GM18498 (cell line): ENCODE measurements at regions not wholly inside any gene's neighbourhood (a gene's known extent, or its start where the extent isn't known, plus 50 kb on each side); places are given as distances from the start of the nearest gene placed in this dataset.

ENCODE experiments used
- ATAC-seq: cut with Tn5 transposase; IDR thresholded peaks from one replicate; pipeline ENCODE4 v1.9.1; 2021; ENCODE audit warnings: mild to moderate bottlenecking, moderate library complexity; ENCODE audit not compliant: unreplicated experiment

DNA sequence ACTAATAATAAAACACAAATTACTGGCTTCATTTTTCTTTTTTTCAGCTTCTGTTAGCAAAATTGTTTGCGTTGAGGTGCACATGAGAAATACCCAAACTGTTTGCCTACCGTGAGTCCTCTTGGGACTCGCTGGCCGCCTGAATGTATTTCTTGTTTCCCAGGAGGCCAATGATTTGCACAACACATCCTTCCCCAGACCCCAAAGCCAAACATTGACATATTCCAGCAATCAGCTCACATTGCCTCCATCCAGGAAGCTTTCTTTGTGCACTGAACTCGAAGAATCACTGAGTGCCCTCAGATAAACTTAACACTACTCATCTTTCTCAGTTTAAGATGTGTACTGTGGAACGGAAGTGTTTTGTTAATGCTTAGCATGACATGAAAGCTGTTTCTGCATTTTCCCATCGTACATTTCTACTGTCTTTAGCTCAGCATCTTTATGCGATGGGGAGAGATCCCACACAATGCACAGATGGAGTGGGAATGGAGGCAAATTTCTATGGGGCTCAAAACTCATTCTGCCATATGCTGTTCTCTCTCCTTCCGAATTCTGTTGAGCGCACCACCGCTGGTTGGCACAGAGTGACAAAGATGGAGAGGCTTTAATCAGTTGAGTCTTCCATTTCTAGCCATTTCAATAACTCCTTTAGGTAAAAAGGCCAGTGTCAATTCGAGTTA, 399.5 kb downstream of the RFC3 start:
- ATAC-seq: no peak

DNA sequence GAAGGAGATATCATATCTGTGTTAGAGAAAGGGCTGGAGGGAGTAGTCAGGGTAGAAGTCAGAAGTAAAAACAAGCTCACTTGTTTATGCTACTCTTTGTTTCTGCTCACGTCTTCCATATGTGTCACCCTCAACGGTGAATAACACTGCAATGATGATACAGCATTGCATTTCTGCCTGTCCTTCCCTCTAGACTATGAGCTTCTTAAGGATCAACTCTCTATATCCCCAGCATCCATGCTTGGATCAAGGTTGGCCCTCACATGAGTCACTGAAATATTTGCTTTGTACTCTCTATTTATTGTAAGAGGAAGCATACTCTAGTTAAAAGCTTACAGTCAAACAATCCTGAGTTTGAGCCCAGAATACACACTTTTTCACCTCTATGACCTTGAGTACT, 406.0 kb downstream of the RFC3 start:
- no peak for ATAC-seq

DNA sequence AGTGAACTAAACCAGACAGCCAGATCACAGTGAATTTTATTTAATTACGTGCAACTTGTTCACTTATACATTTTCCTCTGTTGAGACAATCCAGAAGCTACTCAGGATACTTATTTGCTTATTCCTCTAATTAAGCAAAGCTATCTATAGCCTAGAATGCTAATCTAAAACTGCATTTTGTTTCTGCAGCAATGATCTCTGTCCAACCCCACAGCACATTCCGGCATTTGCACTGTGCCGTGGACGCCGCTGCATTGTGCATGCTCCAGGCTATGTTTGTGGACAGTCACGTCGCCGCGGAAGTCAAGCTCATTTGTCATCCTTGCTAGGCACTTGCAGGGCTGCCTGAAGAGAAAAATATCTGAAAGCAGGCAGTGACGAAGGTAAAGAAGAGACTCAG, 406.9 kb downstream of the RFC3 start:
- no peak for ATAC-seq

DNA sequence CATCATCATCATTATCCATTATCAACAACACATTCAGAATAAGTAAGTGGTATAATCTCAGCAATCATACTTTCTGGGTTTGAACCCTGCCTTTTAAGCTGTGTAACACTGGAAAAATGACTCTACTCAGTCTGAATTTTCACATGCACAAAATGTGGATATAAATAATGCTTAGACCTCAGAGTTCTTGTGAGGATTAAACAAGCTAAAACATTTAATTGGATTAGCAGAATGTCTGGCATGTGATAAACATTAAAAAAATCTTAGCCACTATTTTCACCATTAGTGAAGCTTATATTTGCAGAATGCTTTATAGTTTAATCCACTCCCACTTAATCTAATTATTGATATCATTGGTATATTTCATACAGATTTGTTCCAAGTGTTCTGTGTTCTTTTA, 412.3 kb downstream of the RFC3 start:
- no peak for ATAC-seq

DNA sequence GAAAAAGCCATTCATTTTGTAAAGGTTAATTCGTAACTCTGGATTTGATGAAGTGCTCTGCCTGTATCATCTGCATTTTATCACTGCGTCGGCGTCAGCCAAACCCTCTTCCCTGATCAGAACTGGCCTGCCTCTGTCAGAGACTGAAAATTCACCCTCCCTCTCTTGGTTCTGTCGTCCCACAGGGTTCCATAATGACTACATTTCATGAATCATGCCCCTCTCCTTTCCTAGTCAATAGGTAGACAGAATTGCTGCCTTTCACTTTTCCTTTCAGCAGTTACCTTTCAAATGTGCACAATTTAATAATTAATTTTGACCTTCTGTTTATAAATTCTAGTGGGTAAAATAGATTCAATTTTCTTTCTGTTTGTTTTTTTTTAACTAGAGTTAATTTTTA, 423.4 kb downstream of the RFC3 start:
- ATAC-seq: no peak

DNA sequence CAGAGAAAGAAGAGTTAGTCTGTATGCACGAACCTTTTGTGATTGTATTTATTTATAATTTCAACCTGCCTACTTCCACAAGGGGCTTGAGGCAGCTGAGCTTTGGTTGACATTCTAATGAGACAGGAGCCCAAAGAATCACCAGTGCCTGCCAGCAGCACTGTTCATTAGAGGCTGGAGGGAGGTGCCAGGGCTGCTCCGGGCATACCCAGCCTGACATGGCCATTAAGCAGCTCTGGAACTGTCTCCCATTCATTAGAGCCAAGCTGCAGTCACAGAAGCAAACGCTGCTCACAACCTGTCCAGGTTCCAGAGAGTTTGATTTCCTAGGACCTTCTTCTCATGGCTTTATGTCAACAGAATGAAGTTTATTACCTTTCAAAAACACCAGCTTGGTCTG, 425.5 kb downstream of the RFC3 start:
- ATAC-seq: no peak

DNA sequence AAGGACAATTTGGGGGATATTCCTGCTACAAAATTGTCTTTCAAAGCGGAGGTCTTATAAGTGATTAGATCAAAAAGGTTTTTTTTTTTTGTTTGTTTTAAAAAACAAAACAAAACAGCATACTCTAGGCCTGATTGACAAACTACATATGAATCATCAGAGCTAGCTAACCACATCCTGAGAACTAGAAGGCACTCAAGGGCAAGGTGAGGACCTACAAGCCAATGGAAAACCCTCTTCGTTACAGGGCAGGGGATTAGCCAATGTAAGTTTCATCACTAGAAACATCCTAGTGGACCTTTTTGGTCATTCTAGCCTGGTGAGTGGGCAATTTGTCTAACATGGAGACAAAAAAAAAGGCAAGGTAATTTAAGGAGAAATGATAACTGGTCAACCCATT, 428.6 kb downstream of the RFC3 start:
- ATAC-seq: no peak

DNA sequence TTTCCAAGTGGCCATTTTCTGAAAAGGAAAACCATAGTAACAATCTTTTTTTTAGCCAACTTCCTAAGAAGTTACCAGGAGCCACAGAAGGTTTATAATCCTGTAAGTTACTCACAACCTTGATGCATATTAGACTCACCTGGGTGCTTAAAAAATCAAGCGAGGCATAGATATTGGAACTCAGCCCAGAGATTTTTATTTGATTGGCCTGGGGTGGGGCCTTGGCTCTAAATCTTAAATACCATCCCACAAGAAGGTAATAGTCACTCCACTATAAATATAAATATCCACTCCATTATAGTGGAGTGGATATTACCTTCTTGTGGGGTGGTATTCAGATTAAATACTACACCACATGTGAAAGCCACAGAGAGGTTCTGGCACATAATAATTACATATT, 429.6 kb downstream of the RFC3 start:
- no peak for ATAC-seq

DNA sequence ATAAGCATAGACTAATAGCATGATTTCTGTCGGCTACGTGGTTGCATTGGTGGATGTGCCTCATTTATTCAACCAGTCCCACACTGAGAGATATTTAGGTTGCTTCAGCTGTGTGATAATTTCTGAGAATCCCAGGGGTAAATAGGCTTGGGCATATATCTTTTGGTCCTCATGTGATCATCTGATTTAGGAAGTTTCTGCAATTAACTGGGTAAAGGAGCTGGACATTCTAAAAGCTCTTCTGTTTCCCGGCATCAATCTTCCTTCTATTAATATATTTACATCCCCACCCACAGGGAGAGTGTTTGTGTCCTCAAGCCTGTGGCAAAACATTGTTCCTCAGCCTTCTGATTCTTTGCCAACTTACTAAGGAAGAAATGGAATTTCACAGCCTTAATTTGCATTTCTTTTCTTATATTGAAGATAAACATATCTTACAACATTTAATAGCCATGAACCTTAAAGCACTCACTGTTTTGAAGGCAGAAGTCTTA, 431.6 kb downstream of the RFC3 start:
- no peak for ATAC-seq

DNA sequence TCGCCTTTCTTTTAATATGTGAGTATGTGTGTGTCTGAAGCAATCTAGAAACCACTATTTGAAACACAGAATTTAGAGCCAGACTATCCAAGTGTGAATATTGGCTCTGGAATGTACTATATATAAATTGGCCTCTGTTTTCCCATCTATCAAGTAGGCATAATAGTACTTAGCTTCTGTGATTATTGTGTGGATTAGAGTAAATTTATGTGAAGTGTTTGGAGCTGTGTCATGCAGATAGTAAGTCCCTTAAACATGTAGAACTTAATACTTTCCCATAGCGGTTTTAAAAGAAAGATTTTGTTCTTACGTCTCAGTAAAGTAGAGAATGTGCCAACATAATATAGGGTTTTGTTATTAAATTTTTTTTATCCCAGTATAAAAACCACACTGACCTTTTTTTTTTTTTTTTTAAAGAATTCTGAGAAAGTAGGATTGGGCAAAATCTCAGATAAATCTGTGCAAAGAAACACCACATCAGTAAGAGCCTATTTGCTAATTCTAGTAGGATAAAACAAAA, 432.3 kb downstream of the RFC3 start:
- no peak for ATAC-seq

DNA sequence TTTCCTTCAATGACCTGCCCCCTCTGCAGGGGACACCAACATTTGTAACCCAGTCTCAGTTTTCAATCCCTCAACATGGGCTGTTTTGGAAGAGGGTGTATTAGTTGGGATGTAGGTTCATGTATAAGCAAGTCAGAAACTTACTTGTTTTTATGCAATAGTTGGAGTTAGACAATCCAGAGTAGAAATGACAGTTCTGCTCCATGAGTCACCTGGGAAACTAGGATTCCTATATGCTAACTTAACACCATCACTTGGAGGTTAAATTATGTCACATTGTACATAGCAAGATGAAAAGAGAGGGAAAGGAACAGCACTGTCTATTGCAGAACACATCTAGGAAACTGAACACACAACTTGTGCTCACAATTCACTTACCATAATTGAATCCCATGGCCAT, 436.4 kb downstream of the RFC3 start:
- ATAC-seq: no peak

DNA sequence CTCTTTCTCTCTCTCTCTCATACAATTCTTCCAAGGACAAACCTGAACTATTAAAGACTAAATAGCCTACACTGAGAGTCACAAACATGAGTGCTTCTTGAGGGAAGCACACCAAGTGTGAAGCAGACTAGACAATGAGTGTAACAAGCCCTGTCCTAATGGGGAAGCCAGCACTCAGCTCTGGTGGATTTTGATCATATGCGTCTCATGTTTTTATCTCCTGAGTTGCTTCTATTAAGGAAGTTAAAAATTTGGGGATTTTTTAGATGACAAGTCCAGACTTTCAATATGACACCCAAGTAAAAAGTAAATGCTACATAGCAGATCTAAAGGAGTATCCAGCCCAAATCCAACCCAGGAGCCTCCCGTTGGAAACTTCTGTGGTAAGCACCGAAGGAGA, 437.8 kb downstream of the RFC3 start:
- no peak for ATAC-seq

DNA sequence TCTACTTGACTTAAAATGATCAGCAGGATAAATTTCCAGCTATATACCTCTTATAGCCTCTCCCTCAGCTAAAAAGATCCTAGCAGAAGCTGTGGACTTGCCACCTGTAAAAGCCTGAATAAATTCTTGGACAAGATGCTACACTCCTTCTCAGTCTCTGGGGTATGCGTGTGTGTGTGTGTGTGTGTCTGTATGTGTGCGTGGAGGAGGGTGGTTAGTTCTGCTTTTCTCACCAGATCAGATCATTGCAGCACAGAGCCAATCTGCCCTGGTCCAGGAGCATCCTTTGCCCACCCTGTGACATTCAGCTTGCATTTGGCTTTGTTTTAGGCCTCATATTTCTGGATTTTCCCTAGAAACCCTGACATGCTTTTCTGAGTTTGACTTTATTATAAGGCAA, 438.3 kb downstream of the RFC3 start:
- ATAC-seq: no peak

DNA sequence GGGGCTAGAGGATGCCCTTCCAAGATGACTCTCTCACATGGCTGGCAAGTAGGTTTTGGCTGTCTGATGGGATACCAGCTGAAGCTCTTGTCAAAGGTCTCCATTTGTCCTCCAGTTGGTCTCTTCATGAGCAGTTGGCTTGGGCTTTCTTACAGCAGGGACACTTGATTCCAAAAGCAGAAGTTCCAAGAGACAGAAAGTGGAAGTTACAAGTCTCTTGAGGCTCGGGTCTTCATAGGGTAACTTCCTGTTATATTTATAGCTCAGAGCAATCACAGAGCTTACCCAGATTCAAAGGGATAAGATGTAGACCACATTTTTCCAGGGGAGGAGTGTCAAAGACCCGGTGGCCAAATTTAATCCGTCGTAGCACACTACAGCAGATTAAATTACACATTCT, 440.0 kb downstream of the RFC3 start:
- no peak for ATAC-seq

DNA sequence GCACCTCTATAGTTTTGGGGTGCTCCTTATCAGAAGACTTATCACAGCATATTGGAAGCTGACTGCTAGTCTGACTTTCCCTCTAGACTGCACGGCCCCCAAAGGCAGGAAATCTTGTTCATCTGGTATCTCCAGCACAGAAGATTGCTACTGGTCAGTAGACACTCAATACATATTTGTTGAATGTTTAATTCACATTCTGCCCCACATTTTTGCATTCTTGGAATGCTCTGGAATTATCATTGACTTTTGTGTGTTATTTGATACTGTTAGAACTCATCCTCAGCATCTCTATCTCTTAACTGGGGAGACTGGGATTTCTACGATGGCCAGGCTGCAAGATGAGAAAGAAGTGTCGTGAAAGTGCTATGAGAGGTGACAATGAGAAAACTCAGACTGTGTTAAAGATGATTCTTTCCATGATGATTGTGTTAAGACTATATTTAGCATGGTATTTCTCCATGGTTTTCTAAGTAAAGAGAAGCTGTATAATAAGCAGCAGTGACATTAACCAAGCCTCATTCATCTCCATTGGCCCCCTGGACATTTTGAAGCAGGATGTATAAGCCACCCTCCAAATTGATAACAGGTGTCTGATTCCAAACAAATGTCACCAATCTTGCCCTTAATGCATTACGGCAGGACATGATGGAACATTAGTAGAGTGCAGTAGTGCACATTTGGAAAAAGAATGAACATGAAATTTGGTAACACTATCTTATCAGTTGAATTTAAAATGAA, 440.9 kb downstream of the RFC3 start:
- no peak for ATAC-seq

DNA sequence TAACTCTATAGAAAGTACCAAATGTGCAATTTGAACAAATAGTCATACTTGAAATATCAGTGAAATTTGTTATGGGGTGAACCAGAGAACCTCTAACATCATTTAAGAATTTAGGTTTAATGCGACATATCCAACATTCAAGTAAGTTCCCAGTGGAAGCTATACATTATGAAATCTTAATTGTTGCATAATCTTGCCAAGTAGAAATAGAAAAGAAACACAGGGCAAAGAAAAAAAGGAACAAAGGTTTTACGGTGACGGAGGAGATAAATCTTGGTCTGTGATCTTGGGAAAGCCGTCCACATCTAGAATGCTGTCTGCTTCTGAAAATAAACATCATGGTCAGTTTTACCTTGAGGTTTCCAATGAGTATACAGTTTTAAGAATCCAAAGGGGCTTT, 445.7 kb downstream of the RFC3 start:
- no peak for ATAC-seq

DNA sequence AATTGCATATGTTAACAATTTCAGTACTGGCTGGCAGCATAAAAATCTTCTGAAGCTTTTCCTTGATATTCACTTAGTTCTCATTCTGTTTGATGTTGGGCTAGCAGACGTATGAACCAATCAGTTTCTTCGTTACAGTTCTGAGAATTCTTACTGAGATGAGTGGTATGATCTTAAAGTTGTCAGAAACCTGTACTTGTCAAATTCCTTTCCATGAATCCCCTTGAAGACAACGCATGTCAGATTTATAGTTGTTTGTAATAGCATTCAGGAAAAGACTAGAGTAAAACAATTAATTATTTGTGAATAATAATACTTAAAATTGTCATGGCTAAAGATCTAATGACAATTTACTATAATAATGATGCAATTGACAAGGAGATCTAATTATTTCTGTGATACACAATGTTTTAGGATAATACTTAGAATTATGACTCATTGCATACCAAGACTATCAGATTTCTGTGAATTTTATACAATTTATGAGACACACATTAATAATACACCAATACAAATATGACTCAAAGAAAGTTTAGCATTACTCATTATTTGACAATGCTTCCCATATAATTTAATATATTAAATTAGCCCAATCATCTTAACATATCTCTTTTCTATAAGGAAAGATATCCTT, 447.2 kb downstream of the RFC3 start:
- no peak for ATAC-seq

DNA sequence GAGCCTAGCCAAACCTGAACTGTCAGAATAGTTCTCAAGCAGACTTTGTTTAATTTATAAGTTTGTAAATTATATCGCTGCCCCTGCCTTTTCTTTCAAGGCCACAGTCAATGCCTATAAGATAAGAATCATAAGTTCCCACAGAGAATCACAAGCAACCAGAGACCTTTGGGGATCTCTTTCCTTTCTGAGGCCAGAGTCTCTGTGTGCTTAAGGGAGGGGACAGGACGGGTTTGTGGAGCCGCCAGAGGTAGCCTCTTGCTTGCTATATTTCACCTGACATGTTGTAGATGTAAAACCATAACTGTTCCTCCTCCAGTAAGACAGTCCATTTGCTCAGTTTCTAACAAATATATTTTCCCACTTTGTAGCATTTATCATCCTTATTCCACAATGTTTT, 458.8 kb downstream of the RFC3 start:
- ATAC-seq: no peak

DNA sequence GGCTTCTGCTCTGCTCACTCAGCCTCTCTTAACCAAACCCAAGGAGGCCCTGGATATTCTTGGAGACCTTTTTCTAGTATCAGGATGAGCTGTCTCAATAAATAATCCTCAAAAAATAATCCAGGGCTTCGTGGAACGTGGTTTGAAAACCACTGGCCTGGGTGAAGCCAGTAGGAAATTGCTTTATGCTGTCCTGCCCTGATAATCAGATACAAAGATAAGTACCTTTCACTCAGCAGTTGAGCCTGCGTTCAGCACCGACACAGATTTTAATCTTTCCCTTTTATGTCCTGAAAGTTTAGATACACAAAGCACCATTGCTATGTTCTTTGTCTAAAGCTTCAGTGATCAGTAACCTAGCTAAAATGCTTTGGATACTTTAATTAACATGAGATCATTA, 460.0 kb downstream of the RFC3 start:
- no peak for ATAC-seq

DNA sequence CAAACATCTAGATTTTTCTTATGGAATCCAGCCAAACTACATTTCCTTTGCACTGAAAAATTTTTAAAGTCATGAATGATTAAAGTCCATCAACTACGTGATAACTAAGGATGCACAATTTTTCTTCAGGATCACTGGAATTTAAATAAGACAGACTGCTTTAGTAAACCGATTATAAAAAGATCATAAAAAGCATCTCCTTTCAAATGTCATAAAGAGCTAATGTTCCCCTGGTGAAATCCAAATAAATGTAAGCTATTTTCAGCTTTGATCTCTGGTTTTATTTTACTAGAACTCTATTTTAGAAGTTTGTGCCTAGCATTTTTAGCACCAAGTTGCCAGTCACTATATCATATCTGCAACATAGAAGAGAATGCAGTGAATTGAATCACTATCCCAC, 460.8 kb downstream of the RFC3 start:
- no peak for ATAC-seq

DNA sequence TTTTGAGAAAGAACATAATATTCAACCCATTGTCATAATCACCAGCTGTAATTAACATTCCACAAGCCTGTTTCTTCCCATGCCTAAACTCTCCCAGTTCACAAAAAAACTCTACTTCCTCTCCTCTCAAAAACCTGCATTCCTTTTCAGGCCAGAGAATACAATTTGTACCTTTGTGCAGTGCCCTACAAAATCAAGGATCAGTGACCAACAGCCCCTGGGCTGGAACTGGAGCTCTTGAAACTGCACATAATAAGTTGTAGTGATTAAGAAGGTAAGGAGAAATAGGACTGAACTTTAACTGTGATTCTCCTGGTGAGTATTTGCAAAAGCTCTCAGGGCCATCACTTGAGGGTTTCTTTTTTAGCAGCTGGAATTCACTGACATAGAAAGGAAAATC, 472.7 kb downstream of the RFC3 start:
- ATAC-seq: no peak
